Activated T-cell treated with anti-CD3 and anti-CD28 coated beads, Interleukin-2, amount 50 U/mL, for 24 hours (primary cell): ENCODE measurements at regions not wholly inside any gene's neighbourhood (a gene's known extent, or its start where the extent isn't known, plus 50 kb on each side); places are given as distances from the start of the nearest gene placed in this dataset.

Experiments
- DNase-seq: peaks from one replicate; pipeline ENCODE4 v3.0.0-alpha.2; 2020
- H3K27ac Mint-ChIP-seq: 2 replicates; pipeline ENCODE4 v1.8.0; 2020; ENCODE audit warnings: mild to moderate bottlenecking, mixed read lengths
- H3K27me3 Mint-ChIP-seq: 2 replicates; pipeline ENCODE4 v1.8.0; 2020; ENCODE audit warnings: mixed read lengths
- H3K36me3 Mint-ChIP-seq: 2 replicates; pipeline ENCODE4 v1.8.0; 2020; ENCODE audit warnings: low read depth, mixed read lengths
- H3K4me1 Mint-ChIP-seq: 2 replicates; pipeline ENCODE4 v1.8.0; 2020; ENCODE audit warnings: low read depth, mixed read lengths
- H3K4me3 Mint-ChIP-seq: 2 replicates; pipeline ENCODE4 v1.8.0; 2020; ENCODE audit warnings: mild to moderate bottlenecking, moderate library complexity, mixed read lengths
- H3K9me3 Mint-ChIP-seq: 2 replicates; pipeline ENCODE4 v1.8.0; 2020; ENCODE audit warnings: mixed read lengths

- no peak for DNase-seq
- Mint-ChIP-seq H3K4me1 (peaks cover 2% of the 10 kb centered on the region), H3K36me3 (no peaks in the 10 kb centered on the region), H3K9me3 (no peaks in the 10 kb centered on the region), H3K27me3 (peaks cover 37% of the 10 kb centered on the region), H3K27ac (no peak overlapping the region), H3K4me3 (no peak overlapping the region)
Observed at GRCh38 chr2:121074293-121074932, 210.6 kb downstream of the TFCP2L1 start.

GRCh38 chr2:121075006-121075551 is 209.9 kb downstream of the TFCP2L1 start:
- H3K9me3 Mint-ChIP-seq: no peaks in the 10 kb centered on the region
- H3K36me3 Mint-ChIP-seq: no peaks in the 10 kb centered on the region
- no peak overlapping the region for H3K4me3 Mint-ChIP-seq
- peaks cover 2% of the 10 kb centered on the region for H3K4me1 Mint-ChIP-seq
- H3K27me3 Mint-ChIP-seq: peaks cover 37% of the 10 kb centered on the region
- DNase-seq: no peak
- H3K27ac Mint-ChIP-seq: peak overlapping the region; percentile 47

- Mint-ChIP-seq H3K4me3 (no peak overlapping the region), H3K9me3 (no peaks in the 10 kb centered on the region), H3K4me1 (peaks cover 2% of the 10 kb centered on the region), H3K36me3 (no peaks in the 10 kb centered on the region), H3K27me3 (peaks cover 37% of the 10 kb centered on the region), H3K27ac (no peak overlapping the region)
- no peak for DNase-seq
Observed at GRCh38 chr2:121075641-121076497, 209.1 kb downstream of the TFCP2L1 start.

GRCh38 chr2:121076498-121076820 is 208.5 kb downstream of the TFCP2L1 start:
- H3K36me3 Mint-ChIP-seq: no peaks in the 10 kb centered on the region
- H3K4me1 Mint-ChIP-seq: peaks cover 2% of the 10 kb centered on the region
- no peak overlapping the region for H3K4me3 Mint-ChIP-seq
- no peak overlapping the region for H3K27ac Mint-ChIP-seq
- no peaks in the 10 kb centered on the region for H3K9me3 Mint-ChIP-seq
- no peak for DNase-seq
- H3K27me3 Mint-ChIP-seq: peaks cover 43% of the 10 kb centered on the region

- H3K4me3 Mint-ChIP-seq: no peak overlapping the region
Observed at GRCh38 chr2:121076885-121077549, 208.0 kb downstream of the TFCP2L1 start.

GRCh38 chr2:121078899-121079298 is 206.1 kb downstream of the TFCP2L1 start:
- Mint-ChIP-seq H3K4me1 (peaks cover 2% of the 10 kb centered on the region), H3K4me3 (no peak overlapping the region), H3K36me3 (no peaks in the 10 kb centered on the region), H3K27ac (no peak overlapping the region), H3K9me3 (no peaks in the 10 kb centered on the region), H3K27me3 (peaks cover 40% of the 10 kb centered on the region)
- no peak for DNase-seq

More at GRCh38 chr2:121076885-121077549, 208.0 kb downstream of the TFCP2L1 start:
- Mint-ChIP-seq H3K36me3 (no peaks in the 10 kb centered on the region), H3K27ac (no peak overlapping the region), H3K27me3 (peaks cover 40% of the 10 kb centered on the region), H3K4me1 (peaks cover 2% of the 10 kb centered on the region), H3K9me3 (no peaks in the 10 kb centered on the region)
- peak; percentile 76 for DNase-seq

GRCh38 chr2:121080013-121080772 is 204.8 kb downstream of the TFCP2L1 start:
- DNase-seq: peak; percentile 48

GRCh38 chr2:121081701-121082100 is 203.3 kb downstream of the TFCP2L1 start:
- no peak for DNase-seq
- H3K4me1 Mint-ChIP-seq: peaks cover 2% of the 10 kb centered on the region
- no peaks in the 10 kb centered on the region for H3K9me3 Mint-ChIP-seq
- no peak overlapping the region for H3K4me3 Mint-ChIP-seq
- H3K27me3 Mint-ChIP-seq: peaks cover 28% of the 10 kb centered on the region
- no peaks in the 10 kb centered on the region for H3K36me3 Mint-ChIP-seq
- H3K27ac Mint-ChIP-seq: no peak overlapping the region

More at GRCh38 chr2:121080013-121080772, 204.8 kb downstream of the TFCP2L1 start:
- Mint-ChIP-seq H3K27me3 (peaks cover 44% of the 10 kb centered on the region), H3K4me3 (no peak overlapping the region), H3K9me3 (no peaks in the 10 kb centered on the region), H3K4me1 (peaks cover 2% of the 10 kb centered on the region), H3K27ac (no peak overlapping the region), H3K36me3 (no peaks in the 10 kb centered on the region)

- H3K4me1 Mint-ChIP-seq: no peaks in the 10 kb centered on the region
- no peaks in the 10 kb centered on the region for H3K9me3 Mint-ChIP-seq
- no peak overlapping the region for H3K4me3 Mint-ChIP-seq
- DNase-seq: no peak
- H3K27me3 Mint-ChIP-seq: peaks cover 24% of the 10 kb centered on the region
- H3K36me3 Mint-ChIP-seq: no peaks in the 10 kb centered on the region
- H3K27ac Mint-ChIP-seq: no peak overlapping the region
Observed at GRCh38 chr2:121082191-121082590, 202.8 kb downstream of the TFCP2L1 start.

- Mint-ChIP-seq H3K27me3 (peaks cover 16% of the 10 kb centered on the region), H3K9me3 (no peaks in the 10 kb centered on the region), H3K4me1 (no peaks in the 10 kb centered on the region), H3K36me3 (no peaks in the 10 kb centered on the region), H3K4me3 (no peak overlapping the region), H3K27ac (no peak overlapping the region)
- DNase-seq: no peak
Observed at GRCh38 chr2:121084130-121084680, 200.8 kb downstream of the TFCP2L1 start.

- no peaks in the 10 kb centered on the region for H3K9me3 Mint-ChIP-seq
- no peak for DNase-seq
- peaks cover 16% of the 10 kb centered on the region for H3K27me3 Mint-ChIP-seq
- H3K4me3 Mint-ChIP-seq: no peak overlapping the region
- H3K4me1 Mint-ChIP-seq: no peaks in the 10 kb centered on the region
- H3K27ac Mint-ChIP-seq: no peak overlapping the region
- H3K36me3 Mint-ChIP-seq: no peaks in the 10 kb centered on the region
Observed at GRCh38 chr2:121085801-121086200, 199.2 kb downstream of the TFCP2L1 start.

- H3K4me3 Mint-ChIP-seq: no peak overlapping the region
- H3K27ac Mint-ChIP-seq: no peak overlapping the region
- H3K9me3 Mint-ChIP-seq: no peaks in the 10 kb centered on the region
- H3K4me1 Mint-ChIP-seq: no peaks in the 10 kb centered on the region
- peaks cover 10% of the 10 kb centered on the region for H3K27me3 Mint-ChIP-seq
- no peaks in the 10 kb centered on the region for H3K36me3 Mint-ChIP-seq
- DNase-seq: no peak
Observed at GRCh38 chr2:121086450-121086849, 198.6 kb downstream of the TFCP2L1 start.

- no peaks in the 10 kb centered on the region for H3K9me3 Mint-ChIP-seq
- H3K27me3 Mint-ChIP-seq: peaks cover 9% of the 10 kb centered on the region
- no peak for DNase-seq
- no peak overlapping the region for H3K27ac Mint-ChIP-seq
- H3K4me1 Mint-ChIP-seq: no peaks in the 10 kb centered on the region
- H3K36me3 Mint-ChIP-seq: no peaks in the 10 kb centered on the region
- H3K4me3 Mint-ChIP-seq: no peak overlapping the region
Observed at GRCh38 chr2:121087117-121087516, 197.9 kb downstream of the TFCP2L1 start.
